ENCODE measurements at regions not wholly inside any gene's neighbourhood (a gene's known extent, or its start where the extent isn't known, plus 50 kb on each side); places are given as distances from the start of the nearest gene placed in this dataset.

DNA sequence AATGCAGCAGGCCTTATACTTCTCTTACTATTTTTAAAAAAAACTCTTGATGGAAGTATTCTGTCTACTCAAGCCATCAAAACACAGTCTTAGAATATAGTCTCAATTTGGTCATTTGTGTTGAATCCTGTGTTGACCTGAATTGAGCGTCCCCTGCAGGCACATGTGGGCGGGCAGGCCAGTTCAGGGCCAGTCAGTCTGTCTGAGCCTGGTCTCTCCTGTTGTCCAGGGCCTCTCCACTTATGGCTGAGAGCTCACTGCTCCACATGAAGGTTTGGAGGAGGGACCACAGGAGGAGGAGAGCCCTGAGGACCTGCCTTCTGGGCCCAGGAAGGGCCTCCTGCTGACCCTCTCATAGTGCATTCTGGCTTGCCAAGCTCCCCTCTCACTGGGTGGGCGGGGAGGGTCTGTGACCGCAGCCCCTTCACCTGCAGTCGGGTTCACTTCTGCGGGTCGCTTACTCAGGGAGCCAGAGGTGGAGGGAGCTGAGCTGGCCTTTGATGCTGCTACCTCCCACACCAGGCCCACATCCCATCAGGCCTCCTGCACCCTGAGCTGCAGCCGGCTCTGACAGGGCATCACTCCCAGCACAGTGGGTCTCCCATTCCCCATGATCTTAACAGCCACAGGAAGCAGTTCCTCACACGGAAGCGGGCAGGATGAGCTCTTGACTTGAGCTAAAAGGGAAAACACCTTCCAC is 178.2 kb upstream of the S1PR3 start:
- TF ChIP-seq POLR2AphosphoS5 (IDR thresholded peaks at IDR 0.05; ENCODE audit: low read depth, low read length): no peak
- no peak for TF ChIP-seq POLR2A (IDR thresholded peaks at IDR 0.05; ENCODE audit: low read depth, low read length)
